CD14-positive monocyte (primary cell): ENCODE measurements at regions not wholly inside any gene's neighbourhood (a gene's known extent, or its start where the extent isn't known, plus 50 kb on each side); places are given as distances from the start of the nearest gene placed in this dataset.

ENCODE experiments used
- DNase-seq, 3 donors: peaks; one replicate each; pipeline ENCODE4 v3.0.0-alpha.2; 2011 to 2022
- H2AFZ ChIP-seq: 2 replicates; pipeline ENCODE4 v1.6.0; 2012; ENCODE audit warnings: mild to moderate bottlenecking, low read depth, low read length, inconsistent platforms; ENCODE audit not compliant: insufficient read depth, poor library complexity, severe bottlenecking
- H3K27ac ChIP-seq, 2 donors: 1 replicate in 1 of 2; 2 replicates in 1 of 2; pipeline ENCODE4 v1.5.1; 2012 to 2013; ENCODE audit warnings: low read length in 2 of 2, control low read depth in 1 of 2, inconsistent platforms in 1 of 2, low read depth in 1 of 2, mild to moderate bottlenecking in 1 of 2
- H3K27me3 ChIP-seq, 2 donors: one replicate each; pipeline versions ENCODE4 v1.6.0 to v1.6.1; 2011 to 2013; ENCODE audit warnings: low read length in 2 of 2; ENCODE audit not compliant: control insufficient read depth in 2 of 2, insufficient read depth in 2 of 2
- H3K36me3 ChIP-seq, 2 donors: replicated peaks in 1 of 2; 1 replicate in 1 of 2; 2 replicates in 1 of 2; pipeline versions ENCODE4 v1.5.1 to v1.6.1; 2012 to 2013; ENCODE audit warnings: low read length in 2 of 2, control low read depth in 1 of 2, inconsistent platforms in 1 of 2, mild to moderate bottlenecking in 1 of 2; ENCODE audit not compliant: insufficient read depth in 2 of 2, control insufficient read depth in 1 of 2
- H3K4me1 ChIP-seq, 2 donors: 1 replicate in 1 of 2; 2 replicates in 1 of 2; pipeline versions ENCODE4 v1.5.1 to v1.6.1; 2012 to 2013; ENCODE audit warnings: low read length in 2 of 2, control low read depth in 1 of 2, inconsistent platforms in 1 of 2, mild to moderate bottlenecking in 1 of 2, moderate library complexity in 1 of 2; ENCODE audit not compliant: insufficient read depth in 2 of 2, control insufficient read depth in 1 of 2
- H3K4me2 ChIP-seq: replicated peaks from 2 replicates; pipeline ENCODE3; 2012; ENCODE audit warnings: low read length, moderate library complexity, mild to moderate bottlenecking; ENCODE audit not compliant: poor library complexity, severe bottlenecking; ENCODE audit errors: extremely low read depth
- H3K4me3 ChIP-seq, 3 experiments: fragments of 200-600 bp in 1 of 3; sonication (generic) in 1 of 3; replicated peaks in 1 of 3; 1 replicate in 2 of 3; 2 replicates in 1 of 3; pipeline ENCODE4 v1.5.1; 2011 to 2013; ENCODE audit warnings: low read length in 3 of 3, mild to moderate bottlenecking in 3 of 3, control low read depth in 2 of 3, low read depth in 2 of 3, inconsistent platforms in 1 of 3, moderate library complexity in 1 of 3
- H3K79me2 ChIP-seq: 2 replicates; pipeline ENCODE4 v1.6.0; 2012; ENCODE audit warnings: mild to moderate bottlenecking, control low read depth, inconsistent platforms, low read length, moderate library complexity; ENCODE audit not compliant: insufficient read depth
- H3K9ac ChIP-seq: 2 replicates; pipeline ENCODE4 v1.6.0; 2017; ENCODE audit warnings: low read length, mild to moderate bottlenecking; ENCODE audit not compliant: insufficient read depth, poor library complexity, severe bottlenecking
- H3K9me3 ChIP-seq, 2 donors: replicated peaks in 1 of 2; 1 replicate in 1 of 2; 2 replicates in 1 of 2; pipeline versions ENCODE4 v1.5.1 to v1.6.1; 2012 to 2013; ENCODE audit warnings: low read length in 2 of 2, control low read depth in 1 of 2; ENCODE audit not compliant: control insufficient read depth in 1 of 2, insufficient read depth in 1 of 2
- H4K20me1 ChIP-seq: 2 replicates; pipeline ENCODE4 v1.6.0; 2012; ENCODE audit warnings: mild to moderate bottlenecking, low read length, control low read depth, moderate library complexity; ENCODE audit not compliant: insufficient read depth
- H3K27ac Mint-ChIP-seq, 7 donors: one replicate each; pipeline ENCODE4 v1.8.0; 2020; ENCODE audit warnings: mild to moderate bottlenecking in 7 of 7, mixed read lengths in 7 of 7, moderate library complexity in 6 of 7, inconsistent platforms in 2 of 7
- H3K27me3 Mint-ChIP-seq, 3 donors: one replicate each; pipeline ENCODE4 v1.8.0; 2021 to 2022; ENCODE audit warnings: low read depth in 3 of 3, mild to moderate bottlenecking in 3 of 3, mixed read lengths in 3 of 3, moderate library complexity in 3 of 3, inconsistent platforms in 1 of 3
- H3K36me3 Mint-ChIP-seq, 2 donors: one replicate each; pipeline ENCODE4 v1.8.0; 2020; ENCODE audit warnings: mixed read lengths in 2 of 2, inconsistent platforms in 1 of 2, mild to moderate bottlenecking in 1 of 2
- H3K4me1 Mint-ChIP-seq: one replicate; pipeline ENCODE4 v1.8.0; 2020; ENCODE audit warnings: mild to moderate bottlenecking, mixed read lengths
- H3K4me3 Mint-ChIP-seq, 2 donors: one replicate each; pipeline ENCODE4 v1.8.0; 2020; ENCODE audit warnings: mild to moderate bottlenecking in 2 of 2, mixed read lengths in 2 of 2, moderate library complexity in 1 of 2
- H3K9me3 Mint-ChIP-seq, 7 donors: one replicate each; pipeline ENCODE4 v1.8.0; 2020 to 2022; ENCODE audit warnings: mixed read lengths in 7 of 7, mild to moderate bottlenecking in 6 of 7, moderate library complexity in 6 of 7, inconsistent platforms in 2 of 7
- whole genome bisulfite sequencing: methylation state at CpG from one replicate; pipeline ENCODE4 v1.1.5; 2013; ENCODE audit warnings: missing lambda C conversion rate; ENCODE audit not compliant: insufficient coverage; 5-methylcytosine and 5-hydroxymethylcytosine counted together
- intact Hi-C, 2 donors: fragments of 100-400 bp; cut with micrococcal nuclease; formaldehyde crosslinking; loops; one replicate each; pipeline versions ENCODE4 v1.15.0 to v1.15.1; 2023
- TF ChIP-seq, protein P1 (sequence below): fragments of 200-600 bp; IDR thresholded peaks from one replicate; pipeline ENCODE4 v1.8.0; 2022; ENCODE audit warnings: antibody characterized with exemption, mild to moderate bottlenecking

DNA sequence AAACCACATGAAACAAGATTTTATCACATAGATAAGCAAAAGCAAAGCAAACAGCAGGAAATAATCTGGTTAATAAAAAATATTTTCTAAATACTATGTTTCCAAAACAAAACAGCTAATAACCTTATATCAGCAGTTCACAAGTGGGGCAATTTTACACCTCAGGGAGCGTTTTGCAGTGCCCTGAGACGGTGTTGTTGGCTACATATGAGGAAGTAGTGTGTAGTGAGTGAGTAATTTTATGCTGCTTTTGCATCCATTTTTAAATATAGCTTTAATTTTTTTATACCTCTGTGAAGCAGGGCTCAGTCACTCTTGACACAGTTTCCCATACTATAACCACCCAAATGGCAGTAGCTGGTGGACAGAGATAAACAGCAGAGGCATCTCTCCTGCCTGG lies 438.5 kb upstream of the B3GAT1 start:
- WGBS, result no CpG with 5 or more reads among the region's 2 CpGs
- Mint-ChIP-seq H3K4me1 (no peaks in the 10 kb centered on the region), H3K27ac (no peak overlapping the region)

DNA sequence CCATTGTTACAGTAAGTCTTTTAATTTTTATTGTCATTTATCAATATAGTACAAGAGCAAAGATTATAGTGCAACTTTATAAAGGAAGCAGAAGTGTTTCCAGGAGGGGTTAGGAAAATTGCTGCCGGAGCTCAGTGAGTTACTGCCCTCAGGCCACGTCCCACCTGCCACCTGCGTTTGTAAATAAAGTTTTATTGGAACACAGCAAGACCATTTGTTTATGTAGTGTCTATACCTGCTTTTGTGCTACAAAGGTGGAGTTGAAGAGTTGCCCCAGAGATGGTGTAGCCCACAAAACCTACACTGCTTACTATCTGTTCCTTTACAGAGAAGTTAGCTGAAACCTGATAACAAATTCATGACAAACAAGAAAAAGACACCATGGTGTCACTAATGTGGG lies 437.8 kb upstream of the B3GAT1 start:
- H3K27me3 Mint-ChIP-seq, result peaks cover 1 to 2% (median 1%) of the 10 kb centered on the region in 3 donors

More for the DNA sequence above, 438.5 kb upstream of the B3GAT1 start:
- Histone ChIP-seq H3K27ac (no peak overlapping the region), H3K9me3 (no peaks in the 10 kb centered on the region), H3K4me3 (no peak overlapping the region), H4K20me1 (no peaks in the 10 kb centered on the region), H3K79me2 (no peaks in the 10 kb centered on the region), H2AFZ (no peak overlapping the region), H3K36me3 (no peaks in the 10 kb centered on the region), H3K27me3 (no peaks in the 10 kb centered on the region), H3K4me1 (no peaks in the 10 kb centered on the region), H3K4me2 (no peak overlapping the region), H3K9ac (no peak overlapping the region)
- intact Hi-C loops, result no loop called here
- Mint-ChIP-seq H3K36me3 (no peaks in the 10 kb centered on the region), H3K27me3 (peaks cover 1 to 2% (median 1%) of the 10 kb centered on the region in 3 donors), H3K9me3 (peaks cover 0 to 4% (median 0%) of the 10 kb centered on the region in 7 donors), H3K4me3 (no peak overlapping the region)
- TF ChIP-seq, protein P1, sequence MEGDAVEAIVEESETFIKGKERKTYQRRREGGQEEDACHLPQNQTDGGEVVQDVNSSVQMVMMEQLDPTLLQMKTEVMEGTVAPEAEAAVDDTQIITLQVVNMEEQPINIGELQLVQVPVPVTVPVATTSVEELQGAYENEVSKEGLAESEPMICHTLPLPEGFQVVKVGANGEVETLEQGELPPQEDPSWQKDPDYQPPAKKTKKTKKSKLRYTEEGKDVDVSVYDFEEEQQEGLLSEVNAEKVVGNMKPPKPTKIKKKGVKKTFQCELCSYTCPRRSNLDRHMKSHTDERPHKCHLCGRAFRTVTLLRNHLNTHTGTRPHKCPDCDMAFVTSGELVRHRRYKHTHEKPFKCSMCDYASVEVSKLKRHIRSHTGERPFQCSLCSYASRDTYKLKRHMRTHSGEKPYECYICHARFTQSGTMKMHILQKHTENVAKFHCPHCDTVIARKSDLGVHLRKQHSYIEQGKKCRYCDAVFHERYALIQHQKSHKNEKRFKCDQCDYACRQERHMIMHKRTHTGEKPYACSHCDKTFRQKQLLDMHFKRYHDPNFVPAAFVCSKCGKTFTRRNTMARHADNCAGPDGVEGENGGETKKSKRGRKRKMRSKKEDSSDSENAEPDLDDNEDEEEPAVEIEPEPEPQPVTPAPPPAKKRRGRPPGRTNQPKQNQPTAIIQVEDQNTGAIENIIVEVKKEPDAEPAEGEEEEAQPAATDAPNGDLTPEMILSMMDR, result no peak
- no peak for DNase-seq

More for the DNA sequence above, 437.8 kb upstream of the B3GAT1 start:
- intact Hi-C loops, result no loop called here
- H3K4me3 Mint-ChIP-seq, result no peak overlapping the region
- Histone ChIP-seq H3K4me1 (no peaks in the 10 kb centered on the region), H2AFZ (no peak overlapping the region), H3K4me3 (no peak overlapping the region), H3K9me3 (no peaks in the 10 kb centered on the region), H3K27me3 (no peaks in the 10 kb centered on the region), H3K27ac (no peak overlapping the region), H3K4me2 (no peak overlapping the region), H3K36me3 (no peaks in the 10 kb centered on the region), H4K20me1 (no peaks in the 10 kb centered on the region), H3K9ac (no peak overlapping the region), H3K79me2 (no peaks in the 10 kb centered on the region)
- DNase-seq, result no peak
- 54% methylated on average over 2 of the region's 3 CpGs for WGBS
- no peaks in the 10 kb centered on the region for H3K36me3 Mint-ChIP-seq
- no peak overlapping the region for H3K27ac Mint-ChIP-seq
- H3K9me3 Mint-ChIP-seq, result peaks cover 0 to 4% (median 0%) of the 10 kb centered on the region in 7 donors
- TF ChIP-seq, protein P1, result no peak
- no peaks in the 10 kb centered on the region for H3K4me1 Mint-ChIP-seq
